ENCODE measurements at regions not wholly inside any gene's neighbourhood (a gene's known extent, or its start where the extent isn't known, plus 50 kb on each side); places are given as distances from the start of the nearest gene placed in this dataset.

GRCh38 chr11:92659793-92660192 lies 309.7 kb upstream of the MTNR1B start:
- Histone ChIP-seq H3K4me3 (no peak overlapping the region), H3K9ac (ENCODE audit: insufficient read length) (no peak overlapping the region), H3K36me3 (ENCODE audit: insufficient read depth, low read length) (no peaks in the 10 kb centered on the region), H3K9me3 (ENCODE audit: low read depth, low read length) (no peaks in the 10 kb centered on the region), H3K27ac (no peak overlapping the region)
- no peak for TF ChIP-seq POLR2AphosphoS5 (IDR thresholded peaks at IDR 0.05; ENCODE audit: borderline replicate concordance, low read depth, low read length)
- TF ChIP-seq FOXP2 (optimal IDR thresholded peaks at IDR 0.05; ENCODE audit: control extremely low read depth, extremely low read length, insufficient read depth), result no peak
- no peak for TF ChIP-seq EZH2 (IDR thresholded peaks at IDR 0.05)
- no peak for DNase-seq (ENCODE audit: low read depth, low spot score)

DNA sequence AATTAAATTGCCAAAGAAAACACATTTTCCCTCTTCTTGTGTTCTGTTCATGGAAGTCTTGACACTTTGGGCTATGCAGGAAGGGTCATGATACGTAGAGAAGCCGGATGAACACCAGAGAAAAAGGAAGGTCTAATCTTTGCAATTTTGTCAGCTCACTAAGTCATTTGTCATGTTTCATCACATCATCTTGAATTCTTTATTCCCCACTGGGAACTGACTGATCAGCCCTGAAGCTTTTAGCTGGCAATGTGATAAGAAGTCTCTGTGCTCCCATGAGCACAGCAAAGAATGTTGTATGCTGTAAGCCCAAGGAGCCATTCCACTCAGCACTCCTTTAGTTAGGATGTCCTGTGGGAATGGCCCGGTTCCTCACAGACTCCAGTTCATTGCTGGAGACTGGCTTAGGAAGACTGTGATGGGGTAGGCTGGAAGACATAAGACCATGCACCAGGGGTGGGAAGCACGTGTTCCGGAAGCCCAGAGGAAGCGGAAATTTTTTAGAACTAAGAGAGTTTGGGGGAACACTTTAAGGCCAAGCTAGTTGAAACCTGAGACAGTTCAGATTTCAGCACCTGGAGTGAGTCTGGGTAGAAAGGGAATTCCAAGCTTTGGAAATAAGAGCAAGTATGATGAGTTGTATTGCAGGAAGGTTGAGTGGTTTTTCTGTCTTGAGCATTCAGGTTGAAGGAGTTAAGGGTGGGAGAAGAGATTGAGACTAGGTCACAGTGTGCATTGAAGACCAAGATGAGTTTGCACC lies 306.7 kb upstream of the MTNR1B start:
- no peak overlapping the region for H3K9ac ChIP-seq (ENCODE audit: insufficient read length)
- no peak overlapping the region for H3K27ac ChIP-seq
- no peak for DNase-seq (ENCODE audit: low read depth, low spot score)
- TF ChIP-seq FOXP2 (optimal IDR thresholded peaks at IDR 0.05; ENCODE audit: control extremely low read depth, extremely low read length, insufficient read depth), result no peak
- no peak for TF ChIP-seq POLR2AphosphoS5 (IDR thresholded peaks at IDR 0.05; ENCODE audit: borderline replicate concordance, low read depth, low read length)
- TF ChIP-seq EZH2 (IDR thresholded peaks at IDR 0.05), result no peak
- H3K36me3 ChIP-seq (ENCODE audit: insufficient read depth, low read length), result no peaks in the 10 kb centered on the region
- no peaks in the 10 kb centered on the region for H3K9me3 ChIP-seq (ENCODE audit: low read depth, low read length)
- no peak overlapping the region for H3K4me3 ChIP-seq

GRCh38 chr11:92663539-92663938 lies 305.9 kb upstream of the MTNR1B start:
- H3K9me3 ChIP-seq (ENCODE audit: low read depth, low read length), result no peaks in the 10 kb centered on the region
- no peak for TF ChIP-seq EZH2 (IDR thresholded peaks at IDR 0.05)
- no peak for TF ChIP-seq POLR2AphosphoS5 (IDR thresholded peaks at IDR 0.05; ENCODE audit: borderline replicate concordance, low read depth, low read length)
- TF ChIP-seq FOXP2 (optimal IDR thresholded peaks at IDR 0.05; ENCODE audit: control extremely low read depth, extremely low read length, insufficient read depth), result no peak
- H3K27ac ChIP-seq, result no peak overlapping the region
- no peak for DNase-seq (ENCODE audit: low read depth, low spot score)
- H3K36me3 ChIP-seq (ENCODE audit: insufficient read depth, low read length), result no peaks in the 10 kb centered on the region
- no peak overlapping the region for H3K9ac ChIP-seq (ENCODE audit: insufficient read length)
- no peak overlapping the region for H3K4me3 ChIP-seq

DNA sequence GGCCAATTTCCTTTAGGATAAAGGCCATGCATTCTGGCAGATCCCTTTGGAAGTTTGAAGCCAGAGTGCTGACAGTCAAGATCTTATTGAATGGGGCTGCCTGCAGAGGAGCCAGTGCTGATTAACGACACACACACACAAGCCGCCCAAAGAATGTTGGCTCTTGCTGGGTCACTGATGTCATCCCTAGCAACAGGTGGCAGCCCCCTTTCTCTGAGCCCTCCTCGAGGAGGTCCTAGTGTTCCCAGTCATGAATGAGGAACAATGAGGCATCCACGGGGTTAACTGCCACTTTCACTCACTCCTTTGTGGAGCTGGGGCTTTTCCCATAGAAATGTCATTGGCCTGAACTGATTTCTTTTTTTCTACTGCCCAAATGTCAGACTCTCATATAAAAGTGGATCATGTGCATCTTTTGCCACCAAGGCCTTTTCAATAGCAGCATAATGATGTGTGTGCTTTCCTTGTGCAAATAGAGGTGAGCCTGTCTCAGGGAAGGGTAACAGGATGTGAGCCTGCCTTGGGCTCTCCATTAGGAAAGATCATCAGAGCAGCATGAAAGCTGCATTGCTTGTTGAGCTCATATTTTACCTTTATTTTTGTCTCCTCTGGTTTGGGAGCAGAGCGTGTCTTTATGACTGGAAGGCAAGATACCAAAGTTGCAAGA lies 301.8 kb upstream of the MTNR1B start:
- TF ChIP-seq POLR2AphosphoS5 (IDR thresholded peaks at IDR 0.05; ENCODE audit: borderline replicate concordance, low read depth, low read length), result no peak
- TF ChIP-seq EZH2 (IDR thresholded peaks at IDR 0.05), result no peak
- TF ChIP-seq FOXP2 (optimal IDR thresholded peaks at IDR 0.05; ENCODE audit: control extremely low read depth, extremely low read length, insufficient read depth), result no peak
- H3K27ac ChIP-seq, result no peak overlapping the region
- DNase-seq (ENCODE audit: low read depth, low spot score), result no peak
- no peaks in the 10 kb centered on the region for H3K36me3 ChIP-seq (ENCODE audit: insufficient read depth, low read length)
- H3K9me3 ChIP-seq (ENCODE audit: low read depth, low read length), result no peaks in the 10 kb centered on the region
- no peak overlapping the region for H3K9ac ChIP-seq (ENCODE audit: insufficient read length)
- no peak overlapping the region for H3K4me3 ChIP-seq

GRCh38 chr11:92670308-92670890 lies 299.1 kb upstream of the MTNR1B start:
- Histone ChIP-seq H3K9ac (ENCODE audit: insufficient read length) (no peak overlapping the region), H3K36me3 (ENCODE audit: insufficient read depth, low read length) (no peaks in the 10 kb centered on the region), H3K27ac (no peak overlapping the region), H3K4me3 (no peak overlapping the region), H3K9me3 (ENCODE audit: low read depth, low read length) (no peaks in the 10 kb centered on the region)
- TF ChIP-seq FOXP2 (optimal IDR thresholded peaks at IDR 0.05; ENCODE audit: control extremely low read depth, extremely low read length, insufficient read depth), result no peak
- no peak for TF ChIP-seq POLR2AphosphoS5 (IDR thresholded peaks at IDR 0.05; ENCODE audit: borderline replicate concordance, low read depth, low read length)
- no peak for TF ChIP-seq EZH2 (IDR thresholded peaks at IDR 0.05)
- no peak for DNase-seq (ENCODE audit: low read depth, low spot score)

GRCh38 chr11:92671081-92671480 lies 298.4 kb upstream of the MTNR1B start:
- no peak overlapping the region for H3K9ac ChIP-seq (ENCODE audit: insufficient read length)
- TF ChIP-seq EZH2 (IDR thresholded peaks at IDR 0.05) (no peak), POLR2AphosphoS5 (IDR thresholded peaks at IDR 0.05; ENCODE audit: borderline replicate concordance, low read depth, low read length) (no peak), FOXP2 (optimal IDR thresholded peaks at IDR 0.05; ENCODE audit: control extremely low read depth, extremely low read length, insufficient read depth) (no peak)
- DNase-seq (ENCODE audit: low read depth, low spot score), result no peak
- no peak overlapping the region for H3K27ac ChIP-seq
- no peak overlapping the region for H3K4me3 ChIP-seq
- H3K36me3 ChIP-seq (ENCODE audit: insufficient read depth, low read length), result no peaks in the 10 kb centered on the region
- H3K9me3 ChIP-seq (ENCODE audit: low read depth, low read length), result no peaks in the 10 kb centered on the region

- Histone ChIP-seq H3K36me3 (ENCODE audit: insufficient read depth, low read length) (no peaks in the 10 kb centered on the region), H3K27ac (no peak overlapping the region), H3K9me3 (ENCODE audit: low read depth, low read length) (0 out of 2 replicates have a peak, but pooled peaks cover 1% of the 10 kb centered on the region), H3K4me3 (no peak overlapping the region), H3K9ac (ENCODE audit: insufficient read length) (no peak overlapping the region)
- TF ChIP-seq FOXP2 (optimal IDR thresholded peaks at IDR 0.05; ENCODE audit: control extremely low read depth, extremely low read length, insufficient read depth), result no peak
- TF ChIP-seq POLR2AphosphoS5 (IDR thresholded peaks at IDR 0.05; ENCODE audit: borderline replicate concordance, low read depth, low read length), result no peak
- no peak for TF ChIP-seq EZH2 (IDR thresholded peaks at IDR 0.05)
- DNase-seq (ENCODE audit: low read depth, low spot score), result no peak
Measured at GRCh38 chr11:92675303-92675702, 294.1 kb upstream of the MTNR1B start.

- TF ChIP-seq FOXP2 (optimal IDR thresholded peaks at IDR 0.05; ENCODE audit: control extremely low read depth, extremely low read length, insufficient read depth), result no peak
- no peak for TF ChIP-seq EZH2 (IDR thresholded peaks at IDR 0.05)
- TF ChIP-seq POLR2AphosphoS5 (IDR thresholded peaks at IDR 0.05; ENCODE audit: borderline replicate concordance, low read depth, low read length), result no peak
- DNase-seq (ENCODE audit: low read depth, low spot score), result no peak
- Histone ChIP-seq H3K9me3 (ENCODE audit: low read depth, low read length) (0 out of 2 replicates have a peak, but pooled peaks cover 2% of the 10 kb centered on the region), H3K27ac (no peak overlapping the region), H3K9ac (ENCODE audit: insufficient read length) (no peak overlapping the region), H3K36me3 (ENCODE audit: insufficient read depth, low read length) (no peaks in the 10 kb centered on the region), H3K4me3 (no peak overlapping the region)
Measured at GRCh38 chr11:92675810-92676209, 293.6 kb upstream of the MTNR1B start.

Data from SK-N-MC (cell line).